GM13976 (cell line): ENCODE measurements at regions not wholly inside any gene's neighbourhood (a gene's known extent, or its start where the extent isn't known, plus 50 kb on each side); places are given as distances from the start of the nearest gene placed in this dataset.
"Not testable (repeated sequence)": the region's sequence is repeated elsewhere in the genome, so short reads cannot be mapped to it uniquely, and the experiment has no call there.

Experiments
- DNase-seq: peaks from one replicate; pipeline ENCODE4 v3.0.0; 2012; ENCODE audit warnings: low spot score
- in situ Hi-C: fragments of 300-500 bp; cut with MboI; formaldehyde crosslinking; loops from one replicate; pipeline ENCODE4 v1.12.0; 2022; ENCODE audit warnings: low sequenced_read_pairs, mixed read lengths, inconsistent platforms; ENCODE audit not compliant: unreplicated experiment
- TF ChIP-seq, protein P1 (sequence below): IDR thresholded peaks from 2 replicates; pipeline ENCODE4 v1.5.1; 2012; ENCODE audit warnings: borderline replicate concordance, mild to moderate bottlenecking; ENCODE audit not compliant: insufficient read depth; ENCODE audit errors: extremely low read depth, missing control alignments, control extremely low read depth

DNA sequence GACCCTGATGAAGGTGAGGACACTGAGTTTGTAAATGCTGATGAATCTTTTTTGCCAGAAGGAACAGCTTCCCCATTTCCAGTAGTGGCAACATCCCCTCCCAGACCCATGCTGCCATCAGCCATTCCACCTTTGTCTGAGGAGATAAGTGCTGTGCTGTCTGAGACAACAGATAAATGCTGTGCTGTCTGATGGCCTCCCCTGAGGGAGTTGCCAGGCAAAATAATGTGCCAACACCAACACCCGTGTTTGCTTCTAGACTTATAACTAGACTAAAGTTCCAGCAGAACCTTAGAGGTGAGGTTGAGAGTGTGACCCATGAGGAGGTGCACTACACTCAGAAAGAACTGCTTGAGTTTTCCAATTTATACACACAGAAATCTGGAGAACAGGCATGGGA, 349.5 kb downstream of the C12orf75 start:
- in situ Hi-C loops, result no loop called here
- DNase-seq, result no peak
- TF ChIP-seq, protein P1, sequence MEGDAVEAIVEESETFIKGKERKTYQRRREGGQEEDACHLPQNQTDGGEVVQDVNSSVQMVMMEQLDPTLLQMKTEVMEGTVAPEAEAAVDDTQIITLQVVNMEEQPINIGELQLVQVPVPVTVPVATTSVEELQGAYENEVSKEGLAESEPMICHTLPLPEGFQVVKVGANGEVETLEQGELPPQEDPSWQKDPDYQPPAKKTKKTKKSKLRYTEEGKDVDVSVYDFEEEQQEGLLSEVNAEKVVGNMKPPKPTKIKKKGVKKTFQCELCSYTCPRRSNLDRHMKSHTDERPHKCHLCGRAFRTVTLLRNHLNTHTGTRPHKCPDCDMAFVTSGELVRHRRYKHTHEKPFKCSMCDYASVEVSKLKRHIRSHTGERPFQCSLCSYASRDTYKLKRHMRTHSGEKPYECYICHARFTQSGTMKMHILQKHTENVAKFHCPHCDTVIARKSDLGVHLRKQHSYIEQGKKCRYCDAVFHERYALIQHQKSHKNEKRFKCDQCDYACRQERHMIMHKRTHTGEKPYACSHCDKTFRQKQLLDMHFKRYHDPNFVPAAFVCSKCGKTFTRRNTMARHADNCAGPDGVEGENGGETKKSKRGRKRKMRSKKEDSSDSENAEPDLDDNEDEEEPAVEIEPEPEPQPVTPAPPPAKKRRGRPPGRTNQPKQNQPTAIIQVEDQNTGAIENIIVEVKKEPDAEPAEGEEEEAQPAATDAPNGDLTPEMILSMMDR, result no peak

DNA sequence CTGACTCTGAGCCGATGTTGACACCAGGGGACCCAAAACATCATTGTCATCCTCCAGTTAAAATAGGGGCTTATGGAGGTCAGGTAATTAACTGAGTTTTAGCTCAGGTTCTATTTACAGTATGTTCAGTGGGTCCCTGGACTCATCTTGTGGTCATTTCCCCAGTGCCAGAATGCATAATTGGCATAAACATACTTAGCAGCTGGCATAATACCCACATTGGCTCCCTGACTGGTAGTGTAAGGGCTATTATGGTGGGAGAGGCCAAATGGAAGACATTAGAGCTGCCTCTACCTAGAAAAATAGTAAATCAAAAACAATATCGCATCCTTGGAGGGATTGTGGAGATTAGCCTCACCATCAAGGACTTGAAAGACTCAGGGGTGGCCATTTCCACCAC, 350.9 kb downstream of the C12orf75 start:
- no peak for DNase-seq
- TF ChIP-seq, protein P1, result no peak
- in situ Hi-C loops, result no loop called here

DNA sequence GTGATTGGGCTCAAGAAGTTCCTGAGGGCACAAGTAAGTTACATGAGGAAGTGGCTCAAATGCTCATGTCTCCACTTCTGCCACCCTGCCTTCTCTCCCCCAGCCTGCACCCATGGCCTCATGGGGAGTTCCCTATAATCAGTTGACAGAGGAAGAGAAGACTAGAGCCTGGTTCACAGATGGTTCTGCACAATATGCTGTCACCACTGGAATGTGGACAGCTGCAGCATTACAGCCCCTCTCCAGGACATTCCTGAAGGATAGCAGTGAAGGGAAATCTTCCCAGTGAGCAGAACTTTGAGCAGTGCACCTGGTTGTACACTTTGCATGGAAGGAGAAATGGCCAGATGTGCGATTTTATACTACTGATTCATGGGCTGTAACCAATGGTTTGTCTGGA, 352.3 kb downstream of the C12orf75 start:
- in situ Hi-C loops, DNase-seq: not testable (repeated sequence)

DNA sequence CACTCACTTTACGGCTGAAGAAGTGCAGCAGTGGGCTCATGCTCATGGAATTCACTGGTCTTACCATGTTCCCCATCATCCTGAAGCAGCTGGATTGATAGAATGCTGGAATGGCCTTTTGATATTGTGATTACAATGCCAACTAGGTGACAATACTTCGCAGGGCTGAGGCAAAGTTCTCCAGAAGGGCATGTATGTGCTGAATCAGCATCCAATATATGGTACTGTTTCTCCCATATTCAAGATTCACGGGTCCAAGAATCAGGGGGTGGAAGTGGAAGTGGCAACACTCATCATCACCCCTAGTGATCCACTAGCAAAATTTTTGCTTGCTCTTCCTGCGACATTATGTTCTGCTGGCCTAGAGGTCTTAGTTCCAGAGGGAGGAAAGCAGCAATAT, 353.3 kb downstream of the C12orf75 start:
- DNase-seq, in situ Hi-C loops: not testable (repeated sequence)

DNA sequence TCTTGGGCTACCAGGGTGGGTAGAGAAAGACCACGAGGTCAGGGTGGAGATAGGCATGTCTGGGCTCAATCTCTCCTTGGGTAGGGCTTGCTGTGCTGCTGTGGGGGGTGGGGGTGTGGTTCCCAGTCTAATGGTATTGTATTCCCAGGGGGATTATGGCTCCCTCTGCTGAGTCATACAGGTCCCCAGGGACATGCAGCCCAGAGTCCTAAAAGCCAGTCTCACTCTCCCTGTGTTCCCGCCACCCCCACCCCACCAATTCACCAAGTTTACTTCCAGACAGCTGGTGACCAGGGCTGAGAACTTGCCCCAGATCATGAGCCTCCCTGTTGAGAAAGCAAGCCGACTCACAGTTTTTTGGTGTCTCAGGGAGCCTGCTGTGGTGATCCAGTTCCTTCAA, 367.6 kb downstream of the C12orf75 start:
- TF ChIP-seq, protein P1, result no peak
- in situ Hi-C loops, result no loop called here
- DNase-seq, result no peak

DNA sequence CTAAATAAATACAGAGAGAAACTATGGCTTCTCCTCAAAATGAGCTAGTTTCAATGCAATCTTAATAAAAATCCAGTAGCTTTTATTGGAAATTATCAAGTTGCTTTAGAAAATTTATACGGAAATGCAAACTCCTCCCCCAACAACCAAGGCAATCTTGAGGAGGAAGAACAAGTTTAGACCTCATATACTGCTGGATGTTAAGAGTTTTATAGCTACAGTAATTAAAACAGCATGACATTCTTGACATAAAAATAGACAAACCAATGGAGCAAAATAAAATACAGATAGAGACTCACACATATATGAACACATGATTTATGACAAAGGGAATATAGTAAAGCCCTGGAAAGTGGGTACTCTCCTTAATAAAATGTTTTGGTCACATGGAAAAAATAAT, 368.7 kb downstream of the C12orf75 start:
- TF ChIP-seq, protein P1, result no peak
- DNase-seq, result no peak
- in situ Hi-C loops, result no loop called here

DNA sequence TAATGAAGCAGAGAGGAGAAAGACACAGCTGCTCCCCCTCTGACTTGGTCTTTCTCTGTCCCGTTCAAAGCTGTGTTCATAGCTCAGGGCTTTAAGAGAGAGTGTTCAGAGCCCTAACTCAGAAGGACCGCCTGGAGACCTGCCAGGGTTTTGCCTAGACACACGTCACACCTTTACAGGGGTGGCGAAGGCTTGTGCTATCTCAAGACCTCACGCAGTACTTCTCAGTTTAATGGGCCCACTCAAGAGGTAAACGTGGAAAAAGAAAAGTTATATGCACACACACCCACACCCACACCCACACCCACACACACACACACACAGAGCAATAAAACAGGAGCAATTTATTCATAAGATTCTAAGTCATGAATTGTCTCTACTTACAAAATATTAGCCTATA, 374.3 kb downstream of the C12orf75 start:
- DNase-seq, result no peak
- TF ChIP-seq, protein P1, result no peak
- in situ Hi-C loops, result loop anchor here (25.0 kb wide), 1 partner anchor 433 kb away; the partner anchor contains the start of gene NUAK1

DNA sequence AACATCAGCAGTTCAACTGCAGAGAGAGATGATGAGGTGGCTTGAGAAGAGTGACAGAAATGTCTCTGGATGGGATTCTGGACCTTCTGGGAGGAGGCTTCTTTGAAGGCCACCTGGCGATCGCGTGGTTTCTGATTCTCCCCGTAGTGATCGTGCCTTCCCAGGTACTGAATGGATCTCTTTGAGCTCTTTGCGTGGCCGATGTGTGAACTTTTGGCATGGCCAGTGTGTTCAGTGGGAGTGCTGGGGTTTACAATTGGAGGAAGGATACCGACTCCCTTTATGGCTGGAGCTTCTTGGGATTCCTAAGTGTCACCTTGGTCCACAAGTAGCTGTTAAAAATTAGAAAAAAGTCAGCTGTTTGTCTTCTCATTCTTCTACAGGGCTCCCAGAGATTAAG, 374.7 kb downstream of the C12orf75 start:
- in situ Hi-C loops, result loop anchor here (25.0 kb wide), 1 partner anchor 432 kb away; the partner anchor contains the start of gene NUAK1
- no peak for DNase-seq
- TF ChIP-seq, protein P1, result no peak
